ENCODE measurements at regions not wholly inside any gene's neighbourhood (a gene's known extent, or its start where the extent isn't known, plus 50 kb on each side); places are given as distances from the start of the nearest gene placed in this dataset.

- DNase-seq (ENCODE audit: low read depth) = no peak
These were observed 154.8 kb downstream of the PALM2AKAP2 start for GRCh38 chr9:109934857-109935215.

GRCh38 chr9:109935406-109936087 is 155.5 kb downstream of the PALM2AKAP2 start:
- Histone ChIP-seq H3K36me3 (ENCODE audit: control insufficient read depth, insufficient read depth, low read length) (no peaks in the 10 kb centered on the region), H3K27me3 (ENCODE audit: control insufficient read depth, insufficient read depth, low read length) (no peaks in the 10 kb centered on the region), H3K4me3 (ENCODE audit: low read depth, low read length) (no peak overlapping the region)
- no peak for DNase-seq (ENCODE audit: low read depth)
- TF ChIP-seq, protein P1, sequence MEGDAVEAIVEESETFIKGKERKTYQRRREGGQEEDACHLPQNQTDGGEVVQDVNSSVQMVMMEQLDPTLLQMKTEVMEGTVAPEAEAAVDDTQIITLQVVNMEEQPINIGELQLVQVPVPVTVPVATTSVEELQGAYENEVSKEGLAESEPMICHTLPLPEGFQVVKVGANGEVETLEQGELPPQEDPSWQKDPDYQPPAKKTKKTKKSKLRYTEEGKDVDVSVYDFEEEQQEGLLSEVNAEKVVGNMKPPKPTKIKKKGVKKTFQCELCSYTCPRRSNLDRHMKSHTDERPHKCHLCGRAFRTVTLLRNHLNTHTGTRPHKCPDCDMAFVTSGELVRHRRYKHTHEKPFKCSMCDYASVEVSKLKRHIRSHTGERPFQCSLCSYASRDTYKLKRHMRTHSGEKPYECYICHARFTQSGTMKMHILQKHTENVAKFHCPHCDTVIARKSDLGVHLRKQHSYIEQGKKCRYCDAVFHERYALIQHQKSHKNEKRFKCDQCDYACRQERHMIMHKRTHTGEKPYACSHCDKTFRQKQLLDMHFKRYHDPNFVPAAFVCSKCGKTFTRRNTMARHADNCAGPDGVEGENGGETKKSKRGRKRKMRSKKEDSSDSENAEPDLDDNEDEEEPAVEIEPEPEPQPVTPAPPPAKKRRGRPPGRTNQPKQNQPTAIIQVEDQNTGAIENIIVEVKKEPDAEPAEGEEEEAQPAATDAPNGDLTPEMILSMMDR (IDR thresholded peaks at IDR 0.05; ENCODE audit: insufficient read depth, low read length, poor library complexity, severe bottlenecking) = no peak

More at GRCh38 chr9:109934857-109935215, 154.8 kb downstream of the PALM2AKAP2 start:
- Histone ChIP-seq H3K27me3 (ENCODE audit: control insufficient read depth, insufficient read depth, low read length) (no peaks in the 10 kb centered on the region), H3K4me3 (ENCODE audit: low read depth, low read length) (no peak overlapping the region), H3K36me3 (ENCODE audit: control insufficient read depth, insufficient read depth, low read length) (no peaks in the 10 kb centered on the region)
- TF ChIP-seq, protein P1 (IDR thresholded peaks at IDR 0.05; ENCODE audit: insufficient read depth, low read length, poor library complexity, severe bottlenecking) = no peak

GRCh38 chr9:109937861-109938453 is 158.0 kb downstream of the PALM2AKAP2 start:
- Histone ChIP-seq H3K27me3 (ENCODE audit: control insufficient read depth, insufficient read depth, low read length) (no peaks in the 10 kb centered on the region), H3K4me3 (ENCODE audit: low read depth, low read length) (no peak overlapping the region), H3K36me3 (ENCODE audit: control insufficient read depth, insufficient read depth, low read length) (peaks cover 1% of the 10 kb centered on the region)
- TF ChIP-seq, protein P1 (IDR thresholded peaks at IDR 0.05; ENCODE audit: insufficient read depth, low read length, poor library complexity, severe bottlenecking) = no peak
- no peak for DNase-seq (ENCODE audit: low read depth)

DNA sequence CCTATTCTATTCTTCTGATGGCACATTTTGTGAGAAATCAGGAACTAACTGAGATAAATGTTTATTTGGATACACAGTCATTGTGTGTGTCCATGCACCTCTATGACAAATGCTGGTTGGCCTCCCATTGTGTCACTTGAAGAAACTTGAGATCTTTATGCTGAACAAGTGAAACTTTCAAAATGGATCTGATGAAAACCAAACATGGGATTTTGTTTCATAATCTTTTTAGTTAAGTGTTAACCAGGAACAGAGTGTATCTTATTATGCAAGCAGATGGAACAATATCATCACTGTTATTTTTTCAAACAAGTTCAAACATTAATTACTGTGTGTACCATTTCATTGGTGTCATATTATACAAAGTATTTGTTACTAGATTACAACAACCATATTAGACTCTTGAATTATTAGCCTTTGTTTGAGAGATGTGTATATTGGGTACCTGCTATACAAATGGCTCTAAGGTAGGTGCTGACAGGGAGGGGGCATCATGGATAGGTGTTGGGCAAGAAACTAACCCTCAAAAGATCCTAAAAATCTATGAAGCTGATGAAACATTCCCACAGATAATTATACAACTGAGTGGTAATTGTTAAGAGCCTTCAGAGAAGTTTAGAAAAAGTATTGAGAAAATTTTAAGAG is 159.8 kb downstream of the PALM2AKAP2 start:
- no peak for DNase-seq (ENCODE audit: low read depth)
- TF ChIP-seq, protein P1 (IDR thresholded peaks at IDR 0.05; ENCODE audit: insufficient read depth, low read length, poor library complexity, severe bottlenecking) = no peak
- Histone ChIP-seq H3K36me3 (ENCODE audit: control insufficient read depth, insufficient read depth, low read length) (peaks cover 1% of the 10 kb centered on the region), H3K4me3 (ENCODE audit: low read depth, low read length) (no peak overlapping the region), H3K27me3 (ENCODE audit: control insufficient read depth, insufficient read depth, low read length) (no peaks in the 10 kb centered on the region)

DNA sequence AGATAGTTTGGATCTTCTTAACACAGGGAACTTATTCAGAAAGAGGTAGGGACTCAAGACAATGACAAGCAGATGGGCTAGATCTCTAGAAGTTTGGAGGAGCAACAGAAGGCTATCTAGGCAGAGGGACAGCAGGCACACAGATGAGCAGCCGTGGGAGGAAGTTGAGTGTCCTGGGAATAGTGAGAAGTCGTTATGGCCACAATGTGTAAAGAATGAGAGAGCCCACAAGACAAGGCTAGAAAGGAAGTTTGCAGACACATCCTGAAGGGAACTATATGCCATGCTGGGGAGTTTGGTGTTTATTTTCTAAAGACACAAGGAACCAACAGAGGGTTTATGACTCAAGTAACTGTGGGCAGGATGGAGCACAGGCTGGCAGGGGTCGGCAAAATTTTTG is 160.6 kb downstream of the PALM2AKAP2 start:
- Histone ChIP-seq H3K36me3 (ENCODE audit: control insufficient read depth, insufficient read depth, low read length) (peaks cover 1% of the 10 kb centered on the region), H3K27me3 (ENCODE audit: control insufficient read depth, insufficient read depth, low read length) (no peaks in the 10 kb centered on the region), H3K4me3 (ENCODE audit: low read depth, low read length) (no peak overlapping the region)
- no peak for DNase-seq (ENCODE audit: low read depth)
- TF ChIP-seq, protein P1 (IDR thresholded peaks at IDR 0.05; ENCODE audit: insufficient read depth, low read length, poor library complexity, severe bottlenecking) = no peak
